Gastrocnemius medialis (tissue), 4 donors: ENCODE measurements at regions not wholly inside any gene's neighbourhood (a gene's known extent, or its start where the extent isn't known, plus 50 kb on each side); places are given as distances from the start of the nearest gene placed in this dataset.

ENCODE experiments used
- ATAC-seq, 2 donors: fragments of 150-250 bp; one replicate each; pipeline ENCODE4 v1.9.1; 2016
- DNase-seq, 2 donors: peaks; one replicate each; pipeline ENCODE4 v3.0.0-alpha.2; 2019
- H3K27ac ChIP-seq, 4 donors: fragments of 200-600 bp; sonication (generic); 1 replicate in 1 of 4; 2 replicates in 3 of 4; pipeline ENCODE4 v1.5.1; 2016 to 2018; ENCODE audit warnings: mild to moderate bottlenecking in 2 of 4, moderate library complexity in 1 of 4
- H3K27me3 ChIP-seq, 3 donors: fragments of 200-600 bp; sonication (generic) in 2 of 3; 1 replicate in 1 of 3; 2 replicates in 2 of 3; pipeline versions ENCODE4 v1.5.1 to v1.6.0; 2016 to 2019; ENCODE audit warnings: mild to moderate bottlenecking in 1 of 3, moderate library complexity in 1 of 3
- H3K36me3 ChIP-seq, 2 donors: fragments of 200-600 bp; sonication (generic) in 1 of 2; one replicate each; pipeline ENCODE4 v1.5.1; 2017 to 2018
- H3K4me1 ChIP-seq, 2 donors: fragments of 200-600 bp; sonication (generic) in 1 of 2; one replicate each; pipeline ENCODE4 v1.5.1; 2016 to 2017; ENCODE audit warnings: mild to moderate bottlenecking in 2 of 2
- H3K4me3 ChIP-seq, 4 donors: fragments of 200-600 bp; sonication (generic) in 3 of 4; 1 replicate in 1 of 4; 2 replicates in 3 of 4; pipeline ENCODE4 v1.5.1; 2016 to 2019; ENCODE audit warnings: mild to moderate bottlenecking in 2 of 4
- H3K9me3 ChIP-seq, 3 donors: fragments of 200-600 bp; sonication (generic) in 2 of 3; 1 replicate in 1 of 3; 2 replicates in 2 of 3; pipeline ENCODE4 v1.5.1; 2016 to 2019
- CTCF ChIP-seq, 5 experiments: fragments of 450-650 bp in 3 of 5; fragments of 200-600 bp in 2 of 5; sonication (generic) in 2 of 5; IDR thresholded peaks in 4 of 5; conservative IDR thresholded peaks in 1 of 5; 1 replicate in 4 of 5; 2 replicates in 1 of 5; pipeline ENCODE4 v1.5.1; 2016 to 2019; ENCODE audit warnings: antibody characterized with exemption in 5 of 5, mild to moderate bottlenecking in 3 of 5, moderate library complexity in 3 of 5
- POLR2A ChIP-seq, 2 donors: fragments of 450-650 bp; IDR thresholded peaks; one replicate each; pipeline ENCODE4 v1.6.1; 2017; ENCODE audit warnings: antibody characterized with exemption in 2 of 2, mild to moderate bottlenecking in 2 of 2, moderate library complexity in 2 of 2
- in situ Hi-C, 4 donors: fragments of 200-750 bp; cut with MboI; loops; one replicate each; pipeline versions ENCODE4 v1.15.0 to v1.8.0; 2017; ENCODE audit warnings: low sequenced_read_pairs in 4 of 4
- intact Hi-C: fragments of 100-400 bp; cut with DNase I; formaldehyde crosslinking; loops from one replicate; pipeline ENCODE4 v1.15.1; 2023; ENCODE audit warnings: low total_unique reads

DNA sequence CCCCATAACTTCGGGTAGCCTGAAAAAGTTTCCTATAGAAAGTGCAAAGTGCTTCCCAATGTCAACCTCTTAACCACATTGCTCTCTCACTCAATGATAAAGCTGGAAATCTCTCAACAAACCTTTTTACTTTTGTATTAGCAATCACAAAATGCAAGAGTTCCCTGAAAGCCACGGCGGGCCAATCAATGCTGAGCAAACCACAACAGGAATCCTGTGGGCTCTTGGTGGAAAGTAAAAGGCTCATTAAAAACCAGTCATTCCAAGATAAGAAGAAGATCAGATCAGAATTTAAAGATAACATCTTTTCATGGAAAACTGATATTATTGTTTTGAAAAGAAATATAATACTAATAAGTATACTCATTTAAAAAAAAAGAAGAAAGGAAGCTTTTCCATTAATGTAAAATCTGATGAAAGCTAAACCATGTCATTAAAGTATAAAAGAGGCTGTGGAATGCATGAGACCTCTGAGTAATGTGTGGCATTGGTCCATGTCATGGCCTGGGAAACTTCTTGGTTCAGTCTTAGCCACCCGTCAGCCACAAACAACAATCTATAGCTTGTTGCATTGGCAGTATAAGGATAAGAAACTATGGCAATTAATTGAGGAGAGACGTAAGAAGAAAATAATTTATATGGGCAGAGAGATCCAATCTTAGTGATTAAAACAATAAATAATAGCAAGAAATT lies 1066.1 kb upstream of the SORCS1 start:
- in situ Hi-C loops (no loop called here), intact Hi-C loops (no loop called here)
- H3K9me3 ChIP-seq = no peaks in the 10 kb centered on the region
- no peak overlapping the region for H3K27ac ChIP-seq
- H3K4me1 ChIP-seq = no peaks in the 10 kb centered on the region
- no peaks in the 10 kb centered on the region for H3K36me3 ChIP-seq
- ATAC-seq (no peak), DNase-seq (no peak)
- no peaks in the 10 kb centered on the region for H3K27me3 ChIP-seq
- H3K4me3 ChIP-seq = no peak overlapping the region
- no peak for TF ChIP-seq POLR2A (IDR thresholded peaks at IDR 0.05)
- no peak for TF ChIP-seq CTCF (IDR thresholded peaks at IDR 0.05 in 4 of 5, conservative IDR thresholded peaks at IDR 0.05 in 1 of 5)

GRCh38 chr10:108208732-108209131 lies 1044.2 kb upstream of the SORCS1 start:
- in situ Hi-C loops = no loop called here
- H3K27ac ChIP-seq = no peak overlapping the region
- intact Hi-C loops = no loop called here

DNA sequence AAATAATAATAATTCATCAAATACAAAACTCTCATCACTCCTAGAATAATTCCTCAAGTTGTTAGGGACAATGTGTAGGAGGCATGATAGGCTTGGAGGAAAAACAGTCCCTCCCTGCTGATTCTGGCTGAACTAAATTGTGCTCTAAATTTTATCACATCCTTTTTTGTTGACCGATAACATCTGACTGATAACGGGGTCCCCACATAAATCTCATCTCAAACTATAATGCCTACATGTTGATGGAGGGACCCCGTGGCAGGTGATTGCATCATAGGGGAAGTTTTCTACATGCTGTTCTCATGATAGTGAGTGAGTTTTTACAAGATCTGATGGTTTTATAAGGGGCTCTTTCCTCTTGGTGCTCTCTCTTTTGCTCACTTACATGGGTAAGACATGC lies 1043.5 kb upstream of the SORCS1 start:
- no peaks in the 10 kb centered on the region for H3K4me1 ChIP-seq
- no peaks in the 10 kb centered on the region for H3K9me3 ChIP-seq
- DNase-seq (no peak), ATAC-seq (no peak)
- H3K4me3 ChIP-seq = no peak overlapping the region
- H3K27me3 ChIP-seq = no peaks in the 10 kb centered on the region
- H3K36me3 ChIP-seq = no peaks in the 10 kb centered on the region
- intact Hi-C loops (no loop called here), in situ Hi-C loops (no loop called here)
- TF ChIP-seq POLR2A (IDR thresholded peaks at IDR 0.05) (no peak), CTCF (IDR thresholded peaks at IDR 0.05 in 4 of 5, conservative IDR thresholded peaks at IDR 0.05 in 1 of 5) (no peak)
- H3K27ac ChIP-seq = no peak overlapping the region

More at GRCh38 chr10:108208732-108209131, 1044.2 kb upstream of the SORCS1 start:
- Histone ChIP-seq H3K4me1 (no peaks in the 10 kb centered on the region), H3K36me3 (no peaks in the 10 kb centered on the region), H3K9me3 (no peaks in the 10 kb centered on the region), H3K4me3 (no peak overlapping the region), H3K27me3 (no peaks in the 10 kb centered on the region)
- DNase-seq (no peak), ATAC-seq (no peak)
- TF ChIP-seq CTCF (IDR thresholded peaks at IDR 0.05 in 4 of 5, conservative IDR thresholded peaks at IDR 0.05 in 1 of 5) (no peak), POLR2A (IDR thresholded peaks at IDR 0.05) (no peak)

DNA sequence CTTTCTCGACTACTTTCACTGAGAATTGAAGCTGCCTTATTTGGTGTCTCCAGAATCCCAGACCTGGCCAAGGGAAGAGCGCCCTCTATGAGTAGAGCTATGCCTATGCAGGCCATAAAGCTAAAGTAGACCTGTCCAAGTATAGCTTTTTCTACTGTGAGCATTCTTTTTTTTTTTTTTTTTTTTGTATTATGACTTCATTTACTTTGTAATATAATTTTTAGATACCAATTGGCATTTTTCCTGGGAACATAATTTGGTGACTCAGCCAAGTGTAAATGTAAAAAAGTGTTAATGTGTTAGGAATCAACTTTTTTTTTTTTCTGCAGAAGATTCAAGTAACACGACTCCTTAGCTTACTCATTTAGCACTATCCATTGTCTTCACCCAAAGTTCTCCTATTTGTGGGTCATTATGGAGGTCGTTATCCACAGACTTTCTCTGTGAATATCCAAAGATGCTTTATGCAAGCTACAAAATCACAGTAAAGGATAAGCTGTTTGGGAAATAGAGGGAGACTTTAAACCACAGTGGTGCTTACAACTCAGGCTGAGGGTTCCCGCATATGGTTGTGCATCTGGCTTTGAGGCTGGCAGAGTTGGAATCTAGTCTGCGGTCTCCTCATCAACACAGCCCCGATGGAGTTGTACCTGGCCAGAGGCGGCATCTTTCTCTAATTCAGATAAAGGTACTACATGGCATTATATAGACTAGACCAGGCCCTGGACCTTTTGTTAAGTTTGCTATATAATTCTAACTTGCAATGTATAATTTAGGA lies 1040.2 kb upstream of the SORCS1 start:
- ATAC-seq (no peak), DNase-seq (no peak)
- no peaks in the 10 kb centered on the region for H3K4me1 ChIP-seq
- H3K9me3 ChIP-seq = no peaks in the 10 kb centered on the region
- TF ChIP-seq POLR2A (IDR thresholded peaks at IDR 0.05) (no peak), CTCF (IDR thresholded peaks at IDR 0.05 in 4 of 5, conservative IDR thresholded peaks at IDR 0.05 in 1 of 5) (no peak)
- intact Hi-C loops = no loop called here
- no peak overlapping the region for H3K27ac ChIP-seq
- H3K4me3 ChIP-seq = no peak overlapping the region
- H3K27me3 ChIP-seq = no peaks in the 10 kb centered on the region
- H3K36me3 ChIP-seq = no peaks in the 10 kb centered on the region
- in situ Hi-C loops = no loop called here
